Fibroblast of pulmonary artery (primary cell): ENCODE measurements at regions not wholly inside any gene's neighbourhood (a gene's known extent, or its start where the extent isn't known, plus 50 kb on each side); places are given as distances from the start of the nearest gene placed in this dataset.
A peak's percentile ranks its signal among the peaks of the same experiment; 100 is the strongest.

ENCODE experiments used
- DNase-seq: peaks from one replicate; pipeline ENCODE4 v3.0.0-alpha.2; 2010; ENCODE audit warnings: low read depth
- H3K4me3 ChIP-seq: replicated peaks from 2 replicates; pipeline ENCODE4 v1.5.1; 2011; ENCODE audit warnings: low read depth, mild to moderate bottlenecking, control low read depth, low read length, moderate library complexity
- CTCF ChIP-seq: IDR thresholded peaks from 2 replicates; pipeline ENCODE4 v1.5.1; 2011; ENCODE audit warnings: mild to moderate bottlenecking, control low read depth, low read length, inconsistent platforms; ENCODE audit errors: missing control alignments

DNA sequence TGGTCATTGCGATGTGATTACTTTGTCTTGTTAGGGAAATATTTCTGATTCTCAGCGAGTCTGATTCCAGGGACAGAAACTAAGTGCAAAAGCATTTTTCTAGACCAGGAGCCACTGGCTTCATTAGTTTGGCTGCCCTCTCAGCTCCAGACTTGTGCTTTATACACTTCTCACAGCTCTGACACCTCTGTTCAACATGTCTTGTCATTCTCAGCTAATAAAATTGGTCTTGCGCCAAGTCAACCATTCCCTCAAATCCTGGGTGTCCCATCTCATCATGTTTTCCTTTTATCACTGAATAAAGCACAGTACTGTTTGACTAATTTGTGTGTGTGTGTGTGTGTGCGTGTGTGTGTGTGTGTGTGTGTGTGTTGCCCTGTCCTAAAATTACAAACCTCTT, 215.5 kb upstream of the EPHA4 start:
- DNase-seq, result no peak
- no peak for TF ChIP-seq CTCF
- H3K4me3 ChIP-seq, result no peak overlapping the region

DNA sequence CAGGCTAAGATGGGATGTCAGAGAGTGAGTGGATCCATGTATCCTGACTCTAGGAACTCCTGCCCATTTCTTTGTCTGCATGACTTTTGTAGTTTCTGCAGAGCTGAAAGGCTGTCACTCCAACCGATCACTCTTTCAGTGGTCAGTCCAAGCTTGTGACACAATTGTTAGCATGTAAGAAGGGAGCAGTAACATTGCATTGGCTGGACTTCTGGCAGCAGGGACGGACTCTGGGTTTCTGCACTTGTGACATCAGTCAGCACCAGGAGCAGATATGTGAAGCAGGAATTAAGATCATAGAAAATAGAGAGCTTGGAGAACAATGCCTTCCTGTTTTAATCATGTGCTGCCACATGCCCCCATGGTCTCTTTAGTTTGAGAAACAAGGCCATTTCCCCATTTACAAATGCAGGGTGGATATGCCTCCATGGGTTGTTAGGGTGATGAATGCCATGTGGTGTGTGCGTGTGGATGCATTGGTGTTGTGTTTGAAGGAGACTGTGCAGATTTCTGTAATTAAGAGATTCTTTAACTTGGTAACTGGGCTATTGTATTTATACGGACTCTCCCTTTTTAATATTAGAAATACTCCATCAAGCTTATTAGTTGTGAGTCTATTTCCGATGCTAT, 214.3 kb upstream of the EPHA4 start:
- no peak overlapping the region for H3K4me3 ChIP-seq
- DNase-seq, result no peak
- no peak for TF ChIP-seq CTCF

DNA sequence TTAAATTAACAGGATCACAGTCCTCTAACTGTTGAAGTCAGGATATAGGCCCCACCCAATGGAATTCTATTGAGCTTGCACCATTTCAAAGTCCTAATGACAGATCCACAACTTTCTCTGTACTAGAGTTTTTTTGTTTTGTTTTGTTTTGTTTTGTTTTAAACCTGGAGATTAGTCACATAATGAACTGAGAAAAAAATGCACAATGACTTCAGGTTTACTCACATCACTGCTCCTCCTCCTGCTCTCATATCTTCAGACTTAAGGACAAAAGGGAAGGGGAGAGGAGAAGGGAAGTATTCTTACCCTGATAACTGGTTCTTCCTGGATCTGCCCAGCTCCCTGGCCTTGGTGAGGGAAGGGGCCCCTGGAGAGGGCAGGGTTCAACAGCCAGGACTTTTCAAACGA, 208.2 kb upstream of the EPHA4 start:
- DNase-seq, result peak; percentile 67
- no peak for TF ChIP-seq CTCF
- H3K4me3 ChIP-seq, result no peak overlapping the region

DNA sequence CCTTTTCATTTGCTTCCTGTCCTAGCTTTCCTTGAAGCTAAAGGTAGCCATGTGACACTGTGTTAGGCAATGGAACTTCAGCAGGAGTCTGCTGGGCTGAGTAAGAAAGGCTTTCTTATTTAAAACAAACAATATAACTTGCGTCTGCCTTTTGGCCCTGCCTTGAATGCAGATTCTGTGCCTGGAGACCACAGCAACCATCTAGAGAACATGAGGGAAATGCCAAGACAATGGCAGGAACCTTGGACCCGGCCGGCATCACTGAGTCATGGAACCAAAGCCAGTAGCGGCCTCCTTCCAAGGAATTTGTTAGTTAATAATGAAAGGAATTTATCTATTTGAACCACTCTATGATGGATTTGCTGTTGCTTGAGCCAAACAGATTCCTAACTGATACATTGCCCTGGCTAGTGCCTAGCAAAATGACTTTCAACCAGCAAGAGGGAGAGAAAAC, 207.5 kb upstream of the EPHA4 start:
- no peak for TF ChIP-seq CTCF
- peak; percentile 87 for DNase-seq
- H3K4me3 ChIP-seq, result no peak overlapping the region

DNA sequence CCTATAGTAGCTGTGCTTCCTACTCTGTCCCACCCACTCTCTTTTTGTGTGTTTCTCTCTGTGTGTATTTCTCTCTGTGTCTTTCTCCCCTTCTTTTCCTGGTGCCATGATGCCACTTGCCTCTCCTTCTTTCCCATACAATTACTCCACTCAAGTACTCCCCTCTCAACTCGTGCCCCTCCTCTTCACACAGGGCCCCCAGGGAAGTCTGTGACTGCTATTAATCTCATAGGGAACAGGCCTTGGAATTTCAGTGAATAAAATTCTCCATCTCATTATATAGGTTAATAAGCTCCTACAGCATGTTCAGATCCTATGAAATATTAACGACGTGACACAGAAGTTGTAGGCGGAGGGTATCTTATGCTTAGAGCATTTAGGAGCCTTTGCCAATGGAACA, 205.9 kb upstream of the EPHA4 start:
- H3K4me3 ChIP-seq, result no peak overlapping the region
- TF ChIP-seq CTCF, result no peak
- DNase-seq, result no peak

- no peak for DNase-seq
- no peak overlapping the region for H3K4me3 ChIP-seq
- no peak for TF ChIP-seq CTCF
Observed at GRCh38 chr2:221777119-221777518, 205.0 kb upstream of the EPHA4 start.

GRCh38 chr2:221775096-221775495, 203.0 kb upstream of the EPHA4 start:
- TF ChIP-seq CTCF, result no peak
- DNase-seq, result no peak

More at GRCh38 chr2:221775096-221775495, 203.0 kb upstream of the EPHA4 start:
- H3K4me3 ChIP-seq, result no peak overlapping the region
